ENCODE measurements at regions not wholly inside any gene's neighbourhood (a gene's known extent, or its start where the extent isn't known, plus 50 kb on each side); places are given as distances from the start of the nearest gene placed in this dataset.

DNA sequence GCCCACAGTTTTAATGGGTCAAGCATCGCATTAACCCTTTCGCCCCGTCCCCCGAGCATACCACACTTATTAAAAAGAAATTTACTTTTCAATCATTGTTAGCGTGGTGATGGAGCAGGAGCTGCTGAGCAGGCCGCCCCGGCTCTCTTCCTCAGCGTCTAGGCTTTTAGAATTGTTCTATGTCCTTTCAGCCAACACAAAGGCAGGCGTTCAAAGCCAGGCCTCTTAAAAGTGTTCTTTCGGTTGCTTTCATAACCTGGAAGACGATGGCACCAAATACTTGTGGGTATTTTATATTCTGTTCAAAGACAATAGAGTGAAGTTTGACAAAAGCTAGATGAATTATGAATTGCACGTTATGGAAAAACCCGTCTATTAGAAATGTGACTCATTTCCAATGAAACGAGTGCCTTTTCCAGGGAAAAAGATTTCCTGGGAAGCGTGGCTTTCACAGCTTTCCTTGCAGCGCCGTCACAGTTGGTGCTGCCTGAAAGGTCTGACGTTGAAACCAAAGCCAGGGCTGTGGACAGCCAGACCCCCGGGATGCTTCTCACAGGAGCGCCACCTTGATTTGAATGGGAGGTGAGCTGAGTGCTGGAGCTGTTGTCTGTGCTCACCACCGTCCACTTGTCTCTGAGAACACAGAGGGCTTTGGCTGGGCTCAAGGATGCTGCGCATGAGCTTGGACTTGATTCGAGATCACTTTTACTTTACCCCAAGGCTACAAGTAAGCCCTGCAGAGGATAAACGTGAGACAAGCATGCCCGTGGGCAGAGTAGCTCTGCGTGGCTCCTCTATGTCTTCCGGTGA lies 78.8 kb downstream of the SOX1 start:
- H3K36me3 Mint-ChIP-seq (ENCODE audit: low read depth): peaks cover 6% of the 10 kb centered on the region
- H3K27me3 Mint-ChIP-seq (ENCODE audit: insufficient read depth, low read depth, poor library complexity): peaks cover 1% of the 10 kb centered on the region
- Histone ChIP-seq H3K4me1 (ENCODE audit: insufficient read depth) (no peaks in the 10 kb centered on the region), H3K4me2 (no peak overlapping the region), H3K4me3 (no peak overlapping the region), H3K36me3 (ENCODE audit: insufficient read depth) (no peaks in the 10 kb centered on the region), H2AFZ (no peak overlapping the region), H3K9me2 (ENCODE audit: insufficient read depth) (0 out of 2 replicates have a peak, but pooled peaks cover 4% of the 10 kb centered on the region), H4K20me1 (replicated peaks; ENCODE audit: insufficient read depth) (no peaks in the 10 kb centered on the region), H3K27me3 (ENCODE audit: insufficient read depth) (no peaks in the 10 kb centered on the region), H3K27ac (ENCODE audit: low read depth) (no peak overlapping the region), H3F3A (replicated peaks; ENCODE audit: low read depth) (no peaks in the 10 kb centered on the region), H3K79me2 (replicated peaks; ENCODE audit: insufficient read depth) (no peaks in the 10 kb centered on the region)
- no peak overlapping the region for H3K4me3 Mint-ChIP-seq
- peaks cover 18% of the 10 kb centered on the region for H3K9me3 Mint-ChIP-seq
- ATAC-seq: no peak
- no peak for DNase-seq (ENCODE audit: low spot score)
- H3K27ac Mint-ChIP-seq: no peak overlapping the region
- TF ChIP-seq EZH2phosphoT487 (IDR thresholded peaks at IDR 0.05; ENCODE audit: unreplicated experiment) (no peak), JUNB (IDR thresholded peaks at IDR 0.05; ENCODE audit: unreplicated experiment) (no peak), ZNF114 (CRISPR knock-in tag; IDR thresholded peaks at IDR 0.05) (no peak), STAT1 (IDR thresholded peaks at IDR 0.05; ENCODE audit: unreplicated experiment) (no peak)
- TF ChIP-seq, protein P1, sequence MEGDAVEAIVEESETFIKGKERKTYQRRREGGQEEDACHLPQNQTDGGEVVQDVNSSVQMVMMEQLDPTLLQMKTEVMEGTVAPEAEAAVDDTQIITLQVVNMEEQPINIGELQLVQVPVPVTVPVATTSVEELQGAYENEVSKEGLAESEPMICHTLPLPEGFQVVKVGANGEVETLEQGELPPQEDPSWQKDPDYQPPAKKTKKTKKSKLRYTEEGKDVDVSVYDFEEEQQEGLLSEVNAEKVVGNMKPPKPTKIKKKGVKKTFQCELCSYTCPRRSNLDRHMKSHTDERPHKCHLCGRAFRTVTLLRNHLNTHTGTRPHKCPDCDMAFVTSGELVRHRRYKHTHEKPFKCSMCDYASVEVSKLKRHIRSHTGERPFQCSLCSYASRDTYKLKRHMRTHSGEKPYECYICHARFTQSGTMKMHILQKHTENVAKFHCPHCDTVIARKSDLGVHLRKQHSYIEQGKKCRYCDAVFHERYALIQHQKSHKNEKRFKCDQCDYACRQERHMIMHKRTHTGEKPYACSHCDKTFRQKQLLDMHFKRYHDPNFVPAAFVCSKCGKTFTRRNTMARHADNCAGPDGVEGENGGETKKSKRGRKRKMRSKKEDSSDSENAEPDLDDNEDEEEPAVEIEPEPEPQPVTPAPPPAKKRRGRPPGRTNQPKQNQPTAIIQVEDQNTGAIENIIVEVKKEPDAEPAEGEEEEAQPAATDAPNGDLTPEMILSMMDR (conservative IDR thresholded peaks at IDR 0.05; ENCODE audit: low read depth in 2 of 2): no peak
- H3K4me1 Mint-ChIP-seq: no peaks in the 10 kb centered on the region

DNA sequence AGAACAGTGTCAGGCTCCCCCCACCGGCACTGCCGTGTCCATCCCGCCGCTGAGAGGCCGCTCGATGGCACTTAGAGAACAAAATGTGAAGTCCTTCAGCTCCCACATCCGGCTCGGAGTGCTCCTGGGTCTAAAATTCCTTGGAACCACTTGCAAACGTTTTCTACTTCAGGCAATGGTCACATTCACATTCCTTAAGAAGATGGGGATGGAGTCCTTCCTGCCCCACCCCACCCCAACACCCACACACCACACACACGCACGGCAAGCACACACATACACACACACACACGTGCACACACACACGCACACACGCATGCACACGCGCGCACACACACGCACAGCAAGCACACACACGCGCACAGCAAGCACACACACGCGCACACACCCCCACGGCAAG lies 83.4 kb downstream of the SOX1 start:
- H3K9me3 Mint-ChIP-seq: peaks cover 18% of the 10 kb centered on the region
- no peak for ATAC-seq
- TF ChIP-seq CREB1 (CRISPR knock-in tag; IDR thresholded peaks at IDR 0.05; ENCODE audit: low read depth) (no peak), ZNF331 (CRISPR knock-in tag; IDR thresholded peaks at IDR 0.05; ENCODE audit: low read depth) (no peak), EZH2phosphoT487 (IDR thresholded peaks at IDR 0.05; ENCODE audit: unreplicated experiment) (no peak), STAT1 (IDR thresholded peaks at IDR 0.05; ENCODE audit: unreplicated experiment) (no peak), JUNB (IDR thresholded peaks at IDR 0.05; ENCODE audit: unreplicated experiment) (no peak), NANOG (IDR thresholded peaks at IDR 0.05; ENCODE audit: borderline replicate concordance) (no peak)
- TF ChIP-seq, protein P2, sequence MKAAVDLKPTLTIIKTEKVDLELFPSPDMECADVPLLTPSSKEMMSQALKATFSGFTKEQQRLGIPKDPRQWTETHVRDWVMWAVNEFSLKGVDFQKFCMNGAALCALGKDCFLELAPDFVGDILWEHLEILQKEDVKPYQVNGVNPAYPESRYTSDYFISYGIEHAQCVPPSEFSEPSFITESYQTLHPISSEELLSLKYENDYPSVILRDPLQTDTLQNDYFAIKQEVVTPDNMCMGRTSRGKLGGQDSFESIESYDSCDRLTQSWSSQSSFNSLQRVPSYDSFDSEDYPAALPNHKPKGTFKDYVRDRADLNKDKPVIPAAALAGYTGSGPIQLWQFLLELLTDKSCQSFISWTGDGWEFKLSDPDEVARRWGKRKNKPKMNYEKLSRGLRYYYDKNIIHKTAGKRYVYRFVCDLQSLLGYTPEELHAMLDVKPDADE (IDR thresholded peaks at IDR 0.05): no peak
- TF ChIP-seq, protein P3, sequence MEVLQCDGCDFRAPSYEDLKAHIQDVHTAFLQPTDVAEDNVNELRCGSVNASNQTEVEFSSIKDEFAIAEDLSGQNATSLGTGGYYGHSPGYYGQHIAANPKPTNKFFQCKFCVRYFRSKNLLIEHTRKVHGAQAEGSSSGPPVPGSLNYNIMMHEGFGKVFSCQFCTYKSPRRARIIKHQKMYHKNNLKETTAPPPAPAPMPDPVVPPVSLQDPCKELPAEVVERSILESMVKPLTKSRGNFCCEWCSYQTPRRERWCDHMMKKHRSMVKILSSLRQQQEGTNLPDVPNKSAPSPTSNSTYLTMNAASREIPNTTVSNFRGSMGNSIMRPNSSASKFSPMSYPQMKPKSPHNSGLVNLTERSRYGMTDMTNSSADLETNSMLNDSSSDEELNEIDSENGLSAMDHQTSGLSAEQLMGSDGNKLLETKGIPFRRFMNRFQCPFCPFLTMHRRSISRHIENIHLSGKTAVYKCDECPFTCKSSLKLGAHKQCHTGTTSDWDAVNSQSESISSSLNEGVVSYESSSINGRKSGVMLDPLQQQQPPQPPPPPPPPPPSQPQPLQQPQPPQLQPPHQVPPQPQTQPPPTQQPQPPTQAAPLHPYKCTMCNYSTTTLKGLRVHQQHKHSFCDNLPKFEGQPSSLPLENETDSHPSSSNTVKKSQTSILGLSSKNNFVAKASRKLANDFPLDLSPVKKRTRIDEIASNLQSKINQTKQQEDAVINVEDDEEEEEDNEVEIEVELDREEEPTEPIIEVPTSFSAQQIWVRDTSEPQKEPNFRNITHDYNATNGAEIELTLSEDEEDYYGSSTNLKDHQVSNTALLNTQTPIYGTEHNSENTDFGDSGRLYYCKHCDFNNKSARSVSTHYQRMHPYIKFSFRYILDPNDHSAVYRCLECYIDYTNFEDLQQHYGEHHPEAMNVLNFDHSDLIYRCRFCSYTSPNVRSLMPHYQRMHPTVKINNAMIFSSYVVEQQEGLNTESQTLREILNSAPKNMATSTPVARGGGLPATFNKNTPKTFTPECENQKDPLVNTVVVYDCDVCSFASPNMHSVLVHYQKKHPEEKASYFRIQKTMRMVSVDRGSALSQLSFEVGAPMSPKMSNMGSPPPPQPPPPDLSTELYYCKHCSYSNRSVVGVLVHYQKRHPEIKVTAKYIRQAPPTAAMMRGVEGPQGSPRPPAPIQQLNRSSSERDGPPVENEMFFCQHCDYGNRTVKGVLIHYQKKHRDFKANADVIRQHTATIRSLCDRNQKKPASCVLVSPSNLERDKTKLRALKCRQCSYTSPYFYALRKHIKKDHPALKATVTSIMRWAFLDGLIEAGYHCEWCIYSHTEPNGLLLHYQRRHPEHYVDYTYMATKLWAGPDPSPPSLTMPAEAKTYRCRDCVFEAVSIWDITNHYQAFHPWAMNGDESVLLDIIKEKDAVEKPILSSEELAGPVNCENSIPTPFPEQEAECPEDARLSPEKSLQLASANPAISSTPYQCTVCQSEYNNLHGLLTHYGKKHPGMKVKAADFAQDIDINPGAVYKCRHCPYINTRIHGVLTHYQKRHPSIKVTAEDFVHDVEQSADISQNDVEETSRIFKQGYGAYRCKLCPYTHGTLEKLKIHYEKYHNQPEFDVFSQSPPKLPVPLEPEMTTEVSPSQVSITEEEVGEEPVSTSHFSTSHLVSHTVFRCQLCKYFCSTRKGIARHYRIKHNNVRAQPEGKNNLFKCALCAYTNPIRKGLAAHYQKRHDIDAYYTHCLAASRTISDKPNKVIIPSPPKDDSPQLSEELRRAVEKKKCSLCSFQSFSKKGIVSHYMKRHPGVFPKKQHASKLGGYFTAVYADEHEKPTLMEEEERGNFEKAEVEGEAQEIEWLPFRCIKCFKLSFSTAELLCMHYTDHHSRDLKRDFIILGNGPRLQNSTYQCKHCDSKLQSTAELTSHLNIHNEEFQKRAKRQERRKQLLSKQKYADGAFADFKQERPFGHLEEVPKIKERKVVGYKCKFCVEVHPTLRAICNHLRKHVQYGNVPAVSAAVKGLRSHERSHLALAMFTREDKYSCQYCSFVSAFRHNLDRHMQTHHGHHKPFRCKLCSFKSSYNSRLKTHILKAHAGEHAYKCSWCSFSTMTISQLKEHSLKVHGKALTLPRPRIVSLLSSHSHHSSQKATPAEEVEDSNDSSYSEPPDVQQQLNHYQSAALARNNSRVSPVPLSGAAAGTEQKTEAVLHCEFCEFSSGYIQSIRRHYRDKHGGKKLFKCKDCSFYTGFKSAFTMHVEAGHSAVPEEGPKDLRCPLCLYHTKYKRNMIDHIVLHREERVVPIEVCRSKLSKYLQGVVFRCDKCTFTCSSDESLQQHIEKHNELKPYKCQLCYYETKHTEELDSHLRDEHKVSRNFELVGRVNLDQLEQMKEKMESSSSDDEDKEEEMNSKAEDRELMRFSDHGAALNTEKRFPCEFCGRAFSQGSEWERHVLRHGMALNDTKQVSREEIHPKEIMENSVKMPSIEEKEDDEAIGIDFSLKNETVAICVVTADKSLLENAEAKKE (CRISPR knock-in tag; IDR thresholded peaks at IDR 0.05): no peak

More for the DNA sequence above, 83.4 kb downstream of the SOX1 start:
- peaks cover 9% of the 10 kb centered on the region for H3K27me3 Mint-ChIP-seq (ENCODE audit: insufficient read depth, low read depth, poor library complexity)
- H3K4me1 ChIP-seq (ENCODE audit: insufficient read depth): no peaks in the 10 kb centered on the region
- H3K36me3 ChIP-seq (ENCODE audit: insufficient read depth): no peaks in the 10 kb centered on the region
- H3K36me3 Mint-ChIP-seq (ENCODE audit: low read depth): peaks cover 6% of the 10 kb centered on the region
- 0 out of 2 replicates have a peak, but pooled peaks cover 4% of the 10 kb centered on the region for H3K9me2 ChIP-seq (ENCODE audit: insufficient read depth)
- DNase-seq (ENCODE audit: low spot score): no peak
- no peak overlapping the region for H3K4me3 ChIP-seq
- H3K27ac Mint-ChIP-seq: no peak overlapping the region
- H3K4me3 Mint-ChIP-seq: no peak overlapping the region
- H4K20me1 ChIP-seq (replicated peaks; ENCODE audit: insufficient read depth): no peaks in the 10 kb centered on the region
- no peaks in the 10 kb centered on the region for H3K79me2 ChIP-seq (replicated peaks; ENCODE audit: insufficient read depth)
- H3K27ac ChIP-seq (ENCODE audit: low read depth): no peak overlapping the region
- no peaks in the 10 kb centered on the region for H3K27me3 ChIP-seq (ENCODE audit: insufficient read depth)
- H2AFZ ChIP-seq: no peak overlapping the region
- H3F3A ChIP-seq (replicated peaks; ENCODE audit: low read depth): no peaks in the 10 kb centered on the region
- H3K4me2 ChIP-seq: no peak overlapping the region
- 0 out of 3 replicates have a peak, but pooled peaks cover 5% of the 10 kb centered on the region for H3K4me1 Mint-ChIP-seq

All from GM23338 (cell line).